ENCODE measurements at regions not wholly inside any gene's neighbourhood (a gene's known extent, or its start where the extent isn't known, plus 50 kb on each side); places are given as distances from the start of the nearest gene placed in this dataset.

- no peaks in the 10 kb centered on the region for H4K20me1 ChIP-seq (ENCODE audit: insufficient read depth, low read length)
- H3K9ac ChIP-seq (ENCODE audit: low read length), result no peak overlapping the region
- no peaks in the 10 kb centered on the region for H3K79me2 ChIP-seq (ENCODE audit: low read length)
- no peak for TF ChIP-seq CTCF (IDR thresholded peaks at IDR 0.05; ENCODE audit: low read length)
- TF ChIP-seq EZH2 (optimal IDR thresholded peaks at IDR 0.05; ENCODE audit: low read depth, low read length), result no peak
- no peak for TF ChIP-seq EZH2phosphoT487 (IDR thresholded peaks at IDR 0.05; ENCODE audit: low read length)
- H3K27ac ChIP-seq (ENCODE audit: low read length), result no peak overlapping the region
- H3K4me1 ChIP-seq (ENCODE audit: low read length), result no peaks in the 10 kb centered on the region
- no peaks in the 10 kb centered on the region for H3K36me3 ChIP-seq (replicated peaks; ENCODE audit: insufficient read depth, low read length)
- no peaks in the 10 kb centered on the region for H3F3A ChIP-seq (ENCODE audit: insufficient read depth, low read length)
- no peak overlapping the region for H3K4me2 ChIP-seq (ENCODE audit: low read depth, low read length)
- H3K9me3 ChIP-seq (replicated peaks; ENCODE audit: insufficient read depth, low read length), result no peaks in the 10 kb centered on the region
- H3K9me2 ChIP-seq (replicated peaks; ENCODE audit: insufficient read depth, low read length), result no peaks in the 10 kb centered on the region
- no peak overlapping the region for H2AFZ ChIP-seq (ENCODE audit: low read length)
- no peak for DNase-seq
- H3K4me3 ChIP-seq (ENCODE audit: low read length), result no peak overlapping the region
- H3K27me3 ChIP-seq (replicated peaks; ENCODE audit: insufficient read depth, low read length), result no peaks in the 10 kb centered on the region
These were observed 578.9 kb downstream of the ZWINT start for GRCh38 chr10:55782181-55782580.

GRCh38 chr10:55766212-55766611 is 594.8 kb downstream of the ZWINT start:
- H3K36me3 ChIP-seq (replicated peaks; ENCODE audit: insufficient read depth, low read length), result no peaks in the 10 kb centered on the region
- no peaks in the 10 kb centered on the region for H3K27me3 ChIP-seq (replicated peaks; ENCODE audit: insufficient read depth, low read length)

GRCh38 chr10:55750458-55750857 is 610.6 kb downstream of the ZWINT start:
- no peaks in the 10 kb centered on the region for H3K27me3 ChIP-seq (replicated peaks; ENCODE audit: insufficient read depth, low read length)
- no peaks in the 10 kb centered on the region for H3K9me3 ChIP-seq (replicated peaks; ENCODE audit: insufficient read depth, low read length)
- H3K9ac ChIP-seq (ENCODE audit: low read length), result no peak overlapping the region
- no peak overlapping the region for H3K4me2 ChIP-seq (ENCODE audit: low read depth, low read length)
- H3K4me3 ChIP-seq (ENCODE audit: low read length), result no peak overlapping the region
- no peaks in the 10 kb centered on the region for H3K9me2 ChIP-seq (replicated peaks; ENCODE audit: insufficient read depth, low read length)
- H4K20me1 ChIP-seq (ENCODE audit: insufficient read depth, low read length), result no peaks in the 10 kb centered on the region
- no peaks in the 10 kb centered on the region for H3K36me3 ChIP-seq (replicated peaks; ENCODE audit: insufficient read depth, low read length)
- no peak overlapping the region for H3K27ac ChIP-seq (ENCODE audit: low read length)
- no peak for DNase-seq
- no peaks in the 10 kb centered on the region for H3F3A ChIP-seq (ENCODE audit: insufficient read depth, low read length)
- H3K4me1 ChIP-seq (ENCODE audit: low read length), result no peaks in the 10 kb centered on the region
- no peak for TF ChIP-seq EZH2phosphoT487 (IDR thresholded peaks at IDR 0.05; ENCODE audit: low read length)
- TF ChIP-seq EZH2 (optimal IDR thresholded peaks at IDR 0.05; ENCODE audit: low read depth, low read length), result no peak
- TF ChIP-seq CTCF (IDR thresholded peaks at IDR 0.05; ENCODE audit: low read length), result no peak
- no peaks in the 10 kb centered on the region for H3K79me2 ChIP-seq (ENCODE audit: low read length)
- no peak overlapping the region for H2AFZ ChIP-seq (ENCODE audit: low read length)

More at GRCh38 chr10:55766212-55766611, 594.8 kb downstream of the ZWINT start:
- Histone ChIP-seq H4K20me1 (ENCODE audit: insufficient read depth, low read length) (no peaks in the 10 kb centered on the region), H3K9me3 (replicated peaks; ENCODE audit: insufficient read depth, low read length) (no peaks in the 10 kb centered on the region), H3K4me2 (ENCODE audit: low read depth, low read length) (no peak overlapping the region), H3K4me3 (ENCODE audit: low read length) (no peak overlapping the region), H3K27ac (ENCODE audit: low read length) (no peak overlapping the region), H3K9ac (ENCODE audit: low read length) (no peak overlapping the region), H2AFZ (ENCODE audit: low read length) (no peak overlapping the region), H3K9me2 (replicated peaks; ENCODE audit: insufficient read depth, low read length) (no peaks in the 10 kb centered on the region), H3K4me1 (ENCODE audit: low read length) (no peaks in the 10 kb centered on the region), H3K79me2 (ENCODE audit: low read length) (no peaks in the 10 kb centered on the region), H3F3A (ENCODE audit: insufficient read depth, low read length) (no peaks in the 10 kb centered on the region)
- no peak for DNase-seq
- TF ChIP-seq EZH2phosphoT487 (IDR thresholded peaks at IDR 0.05; ENCODE audit: low read length) (no peak), EZH2 (optimal IDR thresholded peaks at IDR 0.05; ENCODE audit: low read depth, low read length) (no peak), CTCF (IDR thresholded peaks at IDR 0.05; ENCODE audit: low read length) (no peak)
